Right lobe of liver (tissue), 6 donors: ENCODE measurements at regions not wholly inside any gene's neighbourhood (a gene's known extent, or its start where the extent isn't known, plus 50 kb on each side); places are given as distances from the start of the nearest gene placed in this dataset.

Experiments
- ATAC-seq, 4 donors: fragments of 200-7000 bp; cut with Tn5 transposase; one replicate each; pipeline ENCODE4 v1.9.1; 2020; ENCODE audit warnings: mild to moderate bottlenecking in 4 of 4, moderate library complexity in 4 of 4
- DNase-seq, 3 donors: peaks; one replicate each; pipeline ENCODE4 v3.0.0-alpha.2; 2020
- H3K27ac ChIP-seq, 3 donors: fragments of 200-600 bp; one replicate each; pipeline ENCODE4 v1.8.0; 2022
- H3K27me3 ChIP-seq, 2 donors: fragments of 200-600 bp; one replicate each; pipeline ENCODE4 v1.8.0; 2022
- H3K36me3 ChIP-seq, 4 donors: fragments of 200-600 bp; sonication (generic) in 1 of 4; one replicate each; pipeline versions ENCODE4 v1.5.1 to v1.8.0; 2017 to 2022; ENCODE audit warnings: control low read depth in 1 of 4
- H3K4me1 ChIP-seq, 4 donors: fragments of 200-600 bp; sonication (generic) in 1 of 4; one replicate each; pipeline versions ENCODE4 v1.5.1 to v1.8.0; 2017 to 2022; ENCODE audit warnings: control low read depth in 1 of 4
- H3K4me3 ChIP-seq, 3 donors: fragments of 200-600 bp; one replicate each; pipeline ENCODE4 v1.8.0; 2022
- H3K9me3 ChIP-seq, 4 donors: fragments of 200-600 bp; sonication (generic) in 1 of 4; one replicate each; pipeline versions ENCODE4 v1.5.1 to v1.8.0; 2017 to 2022; ENCODE audit warnings: control low read depth in 1 of 4
- CTCF ChIP-seq, 4 donors: fragments of 200-600 bp in 3 of 4; fragments of 450-650 bp in 1 of 4; IDR thresholded peaks; one replicate each; pipeline versions ENCODE4 v1.5.1 to v1.8.0; 2016 to 2022; ENCODE audit warnings: antibody characterized with exemption in 4 of 4, mild to moderate bottlenecking in 2 of 4
- POLR2A ChIP-seq: fragments of 450-650 bp; IDR thresholded peaks from one replicate; pipeline ENCODE4 v1.6.1; 2017; ENCODE audit warnings: antibody characterized with exemption, mild to moderate bottlenecking
- WGBS: methylation state at CpG from one replicate; pipeline ENCODE4 v1.1.6; 2018; ENCODE audit warnings: low coverage, low lambda C conversion rate; ENCODE audit not compliant: insufficient coverage; ENCODE audit errors: missing lambda C conversion rate; 5-methylcytosine and 5-hydroxymethylcytosine counted together
- intact Hi-C, 2 donors: fragments of 100-400 bp; cut with DNase I; formaldehyde crosslinking; loops; one replicate each; pipeline versions ENCODE4 v1.11.2 to v1.14.1; 2022
- donor health status: DM: no; HTN: yes; CAD: no.
- donor health status: DM: no; HTN: no; CAD: no.
- donor health status: DM: no; HTN: no; CAD: no.
- donor health status: DM: no; HTN: yes; CAD: no.
- donor health status: DM: no; HTN: yes; CAD: no.

GRCh38 chr2:220855296-220855695, 716.8 kb downstream of the EPHA4 start:
- no peaks in the 10 kb centered on the region for H3K4me1 ChIP-seq
- TF ChIP-seq POLR2A (no peak), CTCF (IDR thresholded peaks at IDR 0.05) (no peak)
- intact Hi-C loops = no loop called here
- H3K4me3 ChIP-seq = no peak overlapping the region
- DNase-seq (no peak), ATAC-seq (no peak)
- no peaks in the 10 kb centered on the region for H3K27me3 ChIP-seq
- H3K9me3 ChIP-seq = no peaks in the 10 kb centered on the region
- H3K27ac ChIP-seq = no peak overlapping the region
- 27% methylated on average over 2 of the region's 2 CpGs for WGBS
- no peaks in the 10 kb centered on the region for H3K36me3 ChIP-seq

DNA sequence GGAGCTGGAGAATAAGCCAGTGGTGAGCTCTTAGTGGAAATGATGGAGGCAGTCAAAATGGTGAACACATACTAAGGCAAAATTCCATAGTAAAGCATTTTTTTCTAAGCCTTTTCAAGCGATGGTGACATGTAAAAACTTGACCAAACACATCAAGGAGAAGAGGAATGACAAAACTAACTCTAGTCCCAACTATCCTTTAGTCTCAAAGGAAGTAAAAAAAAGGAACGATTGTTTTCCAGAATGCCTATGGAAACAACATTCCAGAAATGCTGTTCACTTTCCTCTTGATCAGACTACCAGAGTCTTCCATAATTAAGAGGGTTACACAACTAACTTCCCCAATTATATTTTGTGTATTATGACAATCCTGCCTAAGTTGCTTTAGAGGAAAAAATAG, 715.6 kb downstream of the EPHA4 start:
- Histone ChIP-seq H3K36me3 (no peaks in the 10 kb centered on the region), H3K9me3 (no peaks in the 10 kb centered on the region), H3K4me3 (no peak overlapping the region), H3K27me3 (no peaks in the 10 kb centered on the region), H3K27ac (no peak overlapping the region), H3K4me1 (no peaks in the 10 kb centered on the region)
- ATAC-seq (no peak), DNase-seq (no peak)
- intact Hi-C loops = no loop called here
- 35% methylated on average over 2 of the region's 2 CpGs for WGBS
- TF ChIP-seq POLR2A = no peak
- no peak for TF ChIP-seq CTCF (IDR thresholded peaks at IDR 0.05)

GRCh38 chr2:220857368-220857767, 714.7 kb downstream of the EPHA4 start:
- H3K4me1 ChIP-seq = no peaks in the 10 kb centered on the region
- H3K27me3 ChIP-seq = no peaks in the 10 kb centered on the region
- ATAC-seq = no peak
- TF ChIP-seq POLR2A (no peak), CTCF (IDR thresholded peaks at IDR 0.05) (no peak)
- no peak for DNase-seq
- H3K9me3 ChIP-seq = no peaks in the 10 kb centered on the region
- no peak overlapping the region for H3K27ac ChIP-seq
- WGBS = 33% methylated on average over 1 of the region's 1 CpG
- intact Hi-C loops = no loop called here
- H3K36me3 ChIP-seq = no peaks in the 10 kb centered on the region
- H3K4me3 ChIP-seq = no peak overlapping the region

DNA sequence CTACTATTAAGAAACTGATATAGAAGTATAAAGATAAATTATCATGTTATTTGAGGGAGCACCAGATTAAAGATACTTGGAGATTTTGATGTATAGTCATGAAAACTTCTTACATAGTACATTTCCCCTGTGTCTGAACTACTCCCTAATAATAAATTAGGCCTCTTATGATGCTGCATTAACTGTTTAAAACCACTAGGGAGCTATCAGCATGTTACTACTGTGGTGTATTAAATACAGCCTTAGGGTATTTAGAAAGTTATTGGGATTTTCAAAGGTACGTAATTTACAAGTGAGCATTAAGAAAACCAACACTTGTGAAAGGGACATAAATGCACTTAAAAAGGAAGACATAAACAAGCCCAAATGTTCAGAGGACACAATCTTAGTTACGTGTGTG, 714.0 kb downstream of the EPHA4 start:
- Histone ChIP-seq H3K4me3 (no peak overlapping the region), H3K9me3 (no peaks in the 10 kb centered on the region), H3K4me1 (no peaks in the 10 kb centered on the region), H3K27ac (no peak overlapping the region), H3K27me3 (no peaks in the 10 kb centered on the region), H3K36me3 (no peaks in the 10 kb centered on the region)
- DNase-seq (no peak), ATAC-seq (no peak)
- TF ChIP-seq CTCF (IDR thresholded peaks at IDR 0.05) (no peak), POLR2A (no peak)
- 66% methylated on average over 2 of the region's 2 CpGs for WGBS
- intact Hi-C loops = no loop called here

- Histone ChIP-seq H3K27me3 (no peaks in the 10 kb centered on the region), H3K36me3 (no peaks in the 10 kb centered on the region), H3K9me3 (no peaks in the 10 kb centered on the region), H3K4me3 (no peak overlapping the region), H3K27ac (no peak overlapping the region), H3K4me1 (no peaks in the 10 kb centered on the region)
- TF ChIP-seq POLR2A = no peak
- TF ChIP-seq CTCF (IDR thresholded peaks at IDR 0.05) = no peak
- ATAC-seq (no peak), DNase-seq (no peak)
- intact Hi-C loops = no loop called here
- 29% methylated on average over 1 of the region's 6 CpGs for WGBS
These were observed 700.2 kb downstream of the EPHA4 start for GRCh38 chr2:220871909-220872308.
